ENCODE measurements at regions not wholly inside any gene's neighbourhood (a gene's known extent, or its start where the extent isn't known, plus 50 kb on each side); places are given as distances from the start of the nearest gene placed in this dataset.

GRCh38 chr4:188639479-188640100 is 500.3 kb downstream of the TRIML1 start:
- Histone ChIP-seq H4K20me1 (ENCODE audit: insufficient read depth) (no peaks in the 10 kb centered on the region), H3K9ac (ENCODE audit: low read length) (no peak overlapping the region), H3K4me1 (ENCODE audit: control insufficient read depth in 1 of 2, insufficient read depth in 2 of 2, low read length in 2 of 2) (no peaks in the 10 kb centered on the region), H3K4me3 (replicated peaks in 1 of 2; ENCODE audit: low read depth in 1 of 2, low read length in 2 of 2) (no peak overlapping the region), H3K79me2 (ENCODE audit: insufficient read depth, low read length) (no peaks in the 10 kb centered on the region), H3K27ac (ENCODE audit: low read depth, low read length) (no peak overlapping the region), H3K4me2 (ENCODE audit: low read length) (no peak overlapping the region), H3K36me3 (ENCODE audit: control insufficient read depth in 1 of 2, insufficient read depth in 2 of 2, low read length in 2 of 2) (no peaks in the 10 kb centered on the region), H3K27me3 (ENCODE audit: insufficient read depth, low read length) (no peaks in the 10 kb centered on the region), H2AFZ (ENCODE audit: low read depth, low read length, poor library complexity, severe bottlenecking) (no peak overlapping the region), H3K9me3 (ENCODE audit: control insufficient read depth in 1 of 2, insufficient read depth in 1 of 2, low read depth in 1 of 2, low read length in 2 of 2) (no peaks in the 10 kb centered on the region), H3K9me2 (ENCODE audit: insufficient read depth) (no peaks in the 10 kb centered on the region)
- no peak for DNase-seq (ENCODE audit: low read depth, low spot score)
- ChIA-PET POLR2A (no interaction called here), CTCF (no interaction called here), RAD21 (ENCODE audit: low non-redundant PET in 1 of 2, low total read pairs in 2 of 2, uncharacterized antibody in 2 of 2, unreplicated experiment in 2 of 2) (no interaction called here)
- ATAC-seq, result no peak
- intact Hi-C loops (cut with micrococcal nuclease), result no loop called here
- BruUV-seq (replicated peaks), result no TSS peak
- no peak for TF ChIP-seq POLR2AphosphoS5 (IDR thresholded peaks at IDR 0.05; ENCODE audit: low read depth, low read length)
- TF ChIP-seq REST (IDR thresholded peaks at IDR 0.05; ENCODE audit: low read depth), result no peak
- TF ChIP-seq ZFX (IDR thresholded peaks at IDR 0.05), result no peak
- no peak for TF ChIP-seq JUND (IDR thresholded peaks at IDR 0.05)
- no peak for TF ChIP-seq CBX3 (IDR thresholded peaks at IDR 0.05; ENCODE audit: low read depth)
- no peak for TF ChIP-seq RAD21 (IDR thresholded peaks at IDR 0.05; ENCODE audit: low read depth)
- TF ChIP-seq POLR2A (IDR thresholded peaks at IDR 0.05; ENCODE audit: borderline replicate concordance, extremely low read depth, insufficient read depth, insufficient read length), result no peak
